AG04449 (cell line): ENCODE measurements at regions not wholly inside any gene's neighbourhood (a gene's known extent, or its start where the extent isn't known, plus 50 kb on each side); places are given as distances from the start of the nearest gene placed in this dataset.

Experiments used
- CTCF ChIA-PET: fragments of 350-600 bp; formaldehyde crosslinking; extraction: SDS; loops from one replicate; lab custom pipeline; 2021; ENCODE audit warnings: antibody characterized with exemption; lab: Yijun Ruan, JAX
- POLR2A ChIA-PET: fragments of 400-600, 350-600 bp; formaldehyde crosslinking; extraction: SDS; loops from one replicate; lab custom pipeline; 2020; ENCODE audit warnings: antibody characterized with exemption, inconsistent platforms; lab: Yijun Ruan, JAX
- DNase-seq: peaks from one replicate; pipeline ENCODE4 v3.0.0-alpha.2; 2010; ENCODE audit warnings: low read depth, low spot score
- H3K4me3 ChIP-seq: 2 replicates; pipeline ENCODE4 v1.5.1; 2011; ENCODE audit warnings: low read depth, mild to moderate bottlenecking, control low read depth, low read length
- TF ChIP-seq, protein P1 (sequence below): IDR thresholded peaks from one replicate; pipeline ENCODE4 v1.5.1; 2011; ENCODE audit warnings: mild to moderate bottlenecking, moderate library complexity, low read length, control low read depth, inconsistent platforms; ENCODE audit not compliant: insufficient read depth; ENCODE audit errors: missing control alignments

DNA sequence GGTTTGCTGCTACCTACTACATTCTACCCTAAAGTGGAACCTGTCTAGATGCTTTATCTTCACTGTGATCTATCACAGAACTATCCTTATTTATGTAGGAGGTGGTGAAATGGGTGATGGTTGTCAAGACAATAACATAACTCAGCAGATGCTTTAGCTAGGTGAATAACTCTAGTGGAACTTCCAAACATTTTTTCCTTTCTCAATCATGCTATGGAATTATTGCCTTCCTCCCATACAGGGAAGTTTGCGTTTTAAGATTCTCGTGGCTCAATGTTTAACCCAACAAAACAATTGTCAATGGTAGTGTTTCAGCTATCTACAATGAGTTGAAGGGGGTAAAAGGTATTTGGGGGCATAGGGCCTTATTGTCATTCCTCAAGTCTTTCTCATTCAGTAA is 82.6 kb upstream of the GLI2 start:
- POLR2A ChIA-PET = no interaction called here
- DNase-seq = peak; percentile 57
- TF ChIP-seq, protein P1, sequence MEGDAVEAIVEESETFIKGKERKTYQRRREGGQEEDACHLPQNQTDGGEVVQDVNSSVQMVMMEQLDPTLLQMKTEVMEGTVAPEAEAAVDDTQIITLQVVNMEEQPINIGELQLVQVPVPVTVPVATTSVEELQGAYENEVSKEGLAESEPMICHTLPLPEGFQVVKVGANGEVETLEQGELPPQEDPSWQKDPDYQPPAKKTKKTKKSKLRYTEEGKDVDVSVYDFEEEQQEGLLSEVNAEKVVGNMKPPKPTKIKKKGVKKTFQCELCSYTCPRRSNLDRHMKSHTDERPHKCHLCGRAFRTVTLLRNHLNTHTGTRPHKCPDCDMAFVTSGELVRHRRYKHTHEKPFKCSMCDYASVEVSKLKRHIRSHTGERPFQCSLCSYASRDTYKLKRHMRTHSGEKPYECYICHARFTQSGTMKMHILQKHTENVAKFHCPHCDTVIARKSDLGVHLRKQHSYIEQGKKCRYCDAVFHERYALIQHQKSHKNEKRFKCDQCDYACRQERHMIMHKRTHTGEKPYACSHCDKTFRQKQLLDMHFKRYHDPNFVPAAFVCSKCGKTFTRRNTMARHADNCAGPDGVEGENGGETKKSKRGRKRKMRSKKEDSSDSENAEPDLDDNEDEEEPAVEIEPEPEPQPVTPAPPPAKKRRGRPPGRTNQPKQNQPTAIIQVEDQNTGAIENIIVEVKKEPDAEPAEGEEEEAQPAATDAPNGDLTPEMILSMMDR = no peak
- CTCF ChIA-PET = interaction anchor here (0.9 to 2.0 kb wide), 3 partner anchors 22 to 340 kb away, joined by 3 to 7 read pairs (median 4); no protein-coding TSS in a partner anchor
- H3K4me3 ChIP-seq = no peak overlapping the region

DNA sequence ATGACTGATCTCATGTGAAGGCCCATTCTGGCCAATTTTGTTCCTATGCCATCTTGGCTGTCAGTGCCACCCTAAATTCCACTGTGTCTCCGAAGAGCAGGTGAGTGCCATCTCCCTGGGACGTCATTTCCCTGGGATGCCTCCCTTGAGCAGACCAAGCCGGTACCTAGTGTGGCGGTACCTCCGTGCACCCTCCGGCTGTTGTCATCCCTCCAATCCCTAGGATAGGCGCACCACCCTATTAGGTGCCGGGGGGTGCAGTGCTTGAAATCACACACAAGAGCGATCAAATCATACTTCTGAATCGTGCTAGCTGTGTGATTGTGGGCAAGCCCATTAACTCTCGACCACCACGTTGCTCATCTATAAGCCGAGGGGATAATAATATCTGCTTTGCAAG is 81.8 kb upstream of the GLI2 start:
- no peak overlapping the region for H3K4me3 ChIP-seq
- ChIA-PET CTCF (interaction anchor here (1.2 to 1.6 kb wide), 2 partner anchors 133 to 341 kb away, joined by 3 to 4 read pairs; no protein-coding TSS in a partner anchor), POLR2A (no interaction called here)
- TF ChIP-seq, protein P1 = no peak
- no peak for DNase-seq

DNA sequence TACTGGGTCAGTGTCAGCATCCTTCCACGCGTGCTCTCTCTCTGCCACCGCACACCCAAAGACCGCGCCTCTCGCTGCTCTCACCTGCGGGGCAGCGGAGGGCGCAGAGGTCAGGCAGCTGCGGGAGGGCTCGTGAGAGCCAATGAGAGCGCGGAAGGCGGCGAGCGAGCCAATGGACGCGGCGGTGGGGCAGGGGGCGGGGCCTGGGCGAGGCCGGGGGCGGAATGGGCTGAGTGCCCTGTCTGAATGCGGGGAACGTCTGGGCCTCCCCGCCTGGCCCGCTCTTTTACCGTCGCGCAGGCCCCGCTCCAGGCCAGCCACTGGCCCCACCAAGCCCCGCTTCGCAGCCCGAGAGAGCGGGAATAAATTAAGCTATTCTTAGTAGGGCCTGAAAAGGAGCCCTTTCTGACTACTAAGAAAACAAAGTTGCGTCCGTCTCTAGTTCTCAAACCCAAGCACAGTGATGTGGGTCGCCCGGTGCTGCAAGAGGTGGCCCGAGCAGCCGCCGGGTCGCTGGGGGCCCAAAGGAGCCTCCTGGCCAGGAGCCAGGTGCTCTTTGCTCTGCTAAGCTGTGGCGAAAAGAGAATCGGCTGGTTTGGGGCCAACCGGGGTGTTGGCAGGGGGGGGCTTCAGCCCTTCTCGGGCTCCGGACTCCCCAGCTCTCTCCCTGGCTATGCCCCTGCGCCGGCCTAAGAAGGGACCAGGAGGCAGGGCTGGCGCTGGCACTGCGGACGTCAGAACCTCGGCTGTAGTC is 81.1 kb upstream of the GLI2 start:
- no peak overlapping the region for H3K4me3 ChIP-seq
- TF ChIP-seq, protein P1 = no peak
- ChIA-PET POLR2A (no interaction called here), CTCF (interaction anchor here (1.2 to 1.6 kb wide), 3 partner anchors 15 to 341 kb away, joined by 3 to 4 read pairs (median 3); no protein-coding TSS in a partner anchor)
- DNase-seq = no peak

DNA sequence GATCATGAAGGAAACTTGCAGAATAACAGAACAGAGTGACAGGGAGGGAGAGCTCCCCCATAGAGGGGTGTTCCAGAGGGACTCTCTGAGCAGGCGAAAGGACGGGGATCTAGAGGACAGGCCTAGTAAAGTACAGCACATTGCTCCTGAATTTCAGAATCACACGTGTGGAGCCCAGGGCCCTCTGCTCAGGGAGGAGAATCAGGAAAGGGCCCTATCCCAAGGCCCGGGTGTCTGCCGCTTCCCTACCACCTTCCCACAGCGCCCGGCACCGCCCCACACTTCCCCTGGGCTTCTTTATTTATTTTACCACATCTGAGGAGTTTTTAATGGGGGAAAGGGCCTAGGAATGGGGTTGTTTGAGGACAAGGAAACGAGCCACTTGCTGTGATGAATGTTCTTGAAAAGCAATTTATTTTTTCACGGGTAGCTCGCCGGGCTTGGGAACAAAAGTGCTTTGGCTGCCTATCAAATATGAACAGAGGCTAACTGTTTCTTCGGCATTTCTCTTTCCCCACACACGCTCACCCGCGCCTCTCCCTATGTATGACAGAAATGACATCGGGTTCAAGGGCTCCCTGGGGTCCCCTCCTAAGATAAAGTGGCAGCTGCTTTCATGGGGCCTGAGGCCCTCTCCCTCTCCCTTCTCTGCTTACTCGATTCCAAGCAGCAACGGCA is 79.3 kb upstream of the GLI2 start:
- CTCF ChIA-PET = interaction anchor here (0.8 to 1.4 kb wide), 6 partner anchors 13 to 24 kb away, joined by 3 to 4 read pairs (median 3); no protein-coding TSS in a partner anchor
- no peak for DNase-seq
- POLR2A ChIA-PET = no interaction called here

DNA sequence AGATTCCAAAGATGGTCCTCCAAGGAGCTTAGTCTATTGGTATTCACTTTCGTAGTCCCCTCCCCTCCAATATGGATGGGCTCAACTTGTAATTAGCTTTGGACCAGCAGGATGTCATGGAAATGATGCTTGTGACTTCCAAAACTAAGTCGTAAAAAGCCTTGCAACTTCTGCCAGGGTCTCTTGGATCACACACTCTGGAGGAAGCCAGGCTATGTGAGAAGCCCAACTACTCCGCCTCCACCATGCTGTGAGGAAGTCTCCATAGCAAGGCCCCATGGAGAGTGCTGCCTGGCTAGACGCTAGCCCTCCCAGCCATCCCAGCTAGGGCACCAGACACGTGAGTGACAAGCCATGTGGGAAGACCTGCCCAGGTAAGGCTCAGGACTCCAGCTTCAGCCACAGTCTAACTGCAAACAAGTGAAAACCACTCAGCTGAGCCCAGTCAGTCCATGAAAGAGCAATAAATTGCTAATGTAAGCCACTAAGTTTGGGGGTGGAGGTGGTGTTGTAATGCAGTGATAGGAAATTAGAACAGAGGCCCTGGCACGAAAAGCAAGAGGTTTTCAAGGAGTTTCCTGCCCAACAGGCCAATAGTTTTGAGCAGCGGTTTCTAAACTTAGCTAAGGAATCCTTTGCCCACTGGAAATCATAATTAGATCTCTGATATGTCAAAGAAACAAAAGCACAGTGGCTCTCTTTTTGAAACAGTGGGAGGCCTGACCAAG is 77.5 kb upstream of the GLI2 start:
- TF ChIP-seq, protein P1 = no peak
- DNase-seq = no peak
- no peak overlapping the region for H3K4me3 ChIP-seq
- CTCF ChIA-PET = interaction anchor here (0.9 to 1.5 kb wide), 5 partner anchors 17 to 422 kb away, joined by 3 to 5 read pairs (median 3); no protein-coding TSS in a partner anchor
- POLR2A ChIA-PET = no interaction called here

More for the DNA sequence above, 79.3 kb upstream of the GLI2 start:
- TF ChIP-seq, protein P1 = no peak
- H3K4me3 ChIP-seq = no peak overlapping the region

DNA sequence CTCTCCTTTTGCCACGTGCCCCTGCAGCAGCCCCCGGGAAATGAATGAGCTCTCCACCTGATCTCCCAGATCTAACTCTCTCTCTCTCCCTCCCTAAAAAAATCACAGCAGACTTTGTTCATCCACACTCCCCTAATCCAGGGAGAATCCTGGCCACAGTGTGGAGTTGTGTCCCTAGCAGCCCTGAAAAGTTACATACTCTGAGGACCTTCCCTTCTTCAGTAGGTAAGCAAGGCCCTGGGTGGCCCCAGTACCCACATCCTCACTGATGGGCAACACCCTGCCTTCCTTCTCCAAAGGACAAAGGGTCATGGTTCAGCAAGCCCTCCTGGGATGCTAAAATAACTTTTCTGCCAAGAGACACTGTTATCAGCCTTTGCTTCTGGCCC is 76.9 kb upstream of the GLI2 start:
- ChIA-PET CTCF (interaction anchor here (0.7 to 1.5 kb wide), 5 partner anchors 17 to 346 kb away, joined by 3 to 5 read pairs (median 3); no protein-coding TSS in a partner anchor), POLR2A (interaction anchor here (0.7 kb wide), 1 partner anchor 46 kb away, joined by 3 read pairs; no protein-coding TSS in a partner anchor)
- no peak overlapping the region for H3K4me3 ChIP-seq
- no peak for DNase-seq
- TF ChIP-seq, protein P1 = no peak
